ENCODE measurements at regions not wholly inside any gene's neighbourhood (a gene's known extent, or its start where the extent isn't known, plus 50 kb on each side); places are given as distances from the start of the nearest gene placed in this dataset.

GRCh38 chr16:13478991-13479390 lies 441.0 kb upstream of the ERCC4 start:
- no peak for TF ChIP-seq EZH2 (IDR thresholded peaks at IDR 0.05; ENCODE audit: borderline replicate concordance, low read length)
- TF ChIP-seq CTCF (IDR thresholded peaks at IDR 0.05; ENCODE audit: low read length) = no peak
